ENCODE measurements at regions not wholly inside any gene's neighbourhood (a gene's known extent, or its start where the extent isn't known, plus 50 kb on each side); places are given as distances from the start of the nearest gene placed in this dataset.

DNA sequence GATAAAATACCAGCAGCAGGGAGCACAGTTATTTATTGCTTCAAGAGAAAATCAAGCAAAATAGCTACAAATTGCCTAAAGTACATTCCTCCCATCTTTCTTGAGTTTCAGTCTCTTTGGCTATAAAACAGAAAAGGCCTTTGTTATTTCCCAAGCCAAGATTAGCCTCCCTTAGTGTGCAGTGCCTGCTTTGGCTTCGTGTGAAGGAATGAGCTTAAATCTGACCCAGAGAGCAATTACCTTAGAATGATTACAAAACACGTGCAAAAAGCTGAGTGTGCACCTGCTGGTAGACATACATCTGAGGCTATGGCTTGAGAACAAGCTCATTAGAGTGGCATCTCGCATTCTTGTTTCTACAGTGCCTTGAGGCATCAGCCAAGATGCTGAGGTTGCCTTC, 250.8 kb downstream of the C4orf33 start:
- no peak for TF ChIP-seq POLR2A (IDR thresholded peaks at IDR 0.05)
- TF ChIP-seq, protein P1, sequence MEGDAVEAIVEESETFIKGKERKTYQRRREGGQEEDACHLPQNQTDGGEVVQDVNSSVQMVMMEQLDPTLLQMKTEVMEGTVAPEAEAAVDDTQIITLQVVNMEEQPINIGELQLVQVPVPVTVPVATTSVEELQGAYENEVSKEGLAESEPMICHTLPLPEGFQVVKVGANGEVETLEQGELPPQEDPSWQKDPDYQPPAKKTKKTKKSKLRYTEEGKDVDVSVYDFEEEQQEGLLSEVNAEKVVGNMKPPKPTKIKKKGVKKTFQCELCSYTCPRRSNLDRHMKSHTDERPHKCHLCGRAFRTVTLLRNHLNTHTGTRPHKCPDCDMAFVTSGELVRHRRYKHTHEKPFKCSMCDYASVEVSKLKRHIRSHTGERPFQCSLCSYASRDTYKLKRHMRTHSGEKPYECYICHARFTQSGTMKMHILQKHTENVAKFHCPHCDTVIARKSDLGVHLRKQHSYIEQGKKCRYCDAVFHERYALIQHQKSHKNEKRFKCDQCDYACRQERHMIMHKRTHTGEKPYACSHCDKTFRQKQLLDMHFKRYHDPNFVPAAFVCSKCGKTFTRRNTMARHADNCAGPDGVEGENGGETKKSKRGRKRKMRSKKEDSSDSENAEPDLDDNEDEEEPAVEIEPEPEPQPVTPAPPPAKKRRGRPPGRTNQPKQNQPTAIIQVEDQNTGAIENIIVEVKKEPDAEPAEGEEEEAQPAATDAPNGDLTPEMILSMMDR (IDR thresholded peaks at IDR 0.05), result no peak

All from testis (tissue), 2 donors.